GM12891 (cell line): ENCODE measurements at regions not wholly inside any gene's neighbourhood (a gene's known extent, or its start where the extent isn't known, plus 50 kb on each side); places are given as distances from the start of the nearest gene placed in this dataset.

Source experiments
- POLR2A ChIP-seq: IDR thresholded peaks from 2 replicates; pipeline ENCODE4 v1.6.1; 2011; ENCODE audit warnings: low read depth, low read length, control low read depth
- POLR2AphosphoS5 ChIP-seq: IDR thresholded peaks from 2 replicates; pipeline ENCODE4 v1.6.1; 2011; ENCODE audit warnings: low read depth, low read length, control low read depth

GRCh38 chr9:1353291-1353690, 303.1 kb downstream of the DMRT2 start:
- TF ChIP-seq POLR2A (no peak), POLR2AphosphoS5 (no peak)
